DND-41 (cell line): ENCODE measurements at regions not wholly inside any gene's neighbourhood (a gene's known extent, or its start where the extent isn't known, plus 50 kb on each side); places are given as distances from the start of the nearest gene placed in this dataset.

Source experiments
- ATAC-seq: fragments of 200-7000 bp; cut with Tn5 transposase; 3 replicates; pipeline ENCODE4 v1.9.1; 2021; ENCODE audit warnings: low read depth; ENCODE audit not compliant: insufficient read depth
- DNase-seq: peaks from one replicate; pipeline ENCODE4 v3.0.0-alpha.2; 2020
- H2AFZ ChIP-seq: 2 replicates; pipeline ENCODE4 v1.6.0; 2012; ENCODE audit warnings: low read depth, low read length
- H3K27ac ChIP-seq: 2 replicates; pipeline ENCODE4 v1.5.1; 2012; ENCODE audit warnings: low read length, inconsistent platforms
- H3K27me3 ChIP-seq: fragments of 200-600 bp; sonication (generic); 2 replicates; pipeline ENCODE4 v1.6.0; 2012; ENCODE audit warnings: low read length, mild to moderate bottlenecking, inconsistent platforms; ENCODE audit not compliant: insufficient read depth, poor library complexity
- H3K36me3 ChIP-seq: 2 replicates; pipeline ENCODE4 v1.5.1; 2012; ENCODE audit warnings: low read length, inconsistent platforms; ENCODE audit not compliant: insufficient read depth
- H3K4me1 ChIP-seq: 2 replicates; pipeline ENCODE4 v1.5.1; 2012; ENCODE audit warnings: mild to moderate bottlenecking, low read length; ENCODE audit not compliant: insufficient read depth
- H3K4me2 ChIP-seq: 2 replicates; pipeline ENCODE4 v1.6.0; 2012; ENCODE audit warnings: mild to moderate bottlenecking, moderate library complexity, low read length, inconsistent platforms; ENCODE audit not compliant: insufficient read depth
- H3K4me3 ChIP-seq, 2 experiments: fragments of 200-600 bp in 1 of 2; shearing (Covaris generic) in 1 of 2; 2 replicates each; pipeline ENCODE4 v1.5.1; 2012 to 2016; ENCODE audit warnings: inconsistent platforms in 2 of 2, low read length in 2 of 2, mild to moderate bottlenecking in 2 of 2, low read depth in 1 of 2, moderate library complexity in 1 of 2
- H3K79me2 ChIP-seq: 2 replicates; pipeline ENCODE4 v1.6.0; 2012; ENCODE audit warnings: low read length, inconsistent platforms; ENCODE audit not compliant: insufficient read depth
- H3K9ac ChIP-seq: 2 replicates; pipeline ENCODE4 v1.6.0; 2012; ENCODE audit warnings: low read depth, mild to moderate bottlenecking, inconsistent platforms, low read length, moderate library complexity
- H3K9me3 ChIP-seq: 2 replicates; pipeline ENCODE4 v1.5.1; 2012; ENCODE audit warnings: low read length, moderate library complexity, mild to moderate bottlenecking, inconsistent platforms; ENCODE audit not compliant: insufficient read depth, severe bottlenecking
- H4K20me1 ChIP-seq: 2 replicates; pipeline ENCODE4 v1.6.0; 2012; ENCODE audit warnings: low read length; ENCODE audit not compliant: insufficient read depth
- CTCF ChIP-seq: IDR thresholded peaks from 2 replicates; pipeline ENCODE4 v1.5.1; 2012; ENCODE audit warnings: borderline replicate concordance, low read length, moderate library complexity, mild to moderate bottlenecking; ENCODE audit not compliant: poor library complexity, severe bottlenecking; ENCODE audit errors: extremely low read depth
- EZH2 ChIP-seq: IDR thresholded peaks from 3 replicates; pipeline ENCODE4 v1.6.1; 2012; ENCODE audit warnings: borderline replicate concordance, low read depth, mild to moderate bottlenecking, moderate library complexity, low read length, inconsistent platforms; ENCODE audit not compliant: severe bottlenecking

GRCh38 chr5:93280518-93280917 lies 300.5 kb downstream of the NR2F1-AS1 start:
- no peak overlapping the region for H3K9ac ChIP-seq
- H3K36me3 ChIP-seq: no peaks in the 10 kb centered on the region
- no peaks in the 10 kb centered on the region for H3K79me2 ChIP-seq
- DNase-seq: no peak
- H4K20me1 ChIP-seq: no peaks in the 10 kb centered on the region
- no peaks in the 10 kb centered on the region for H3K4me1 ChIP-seq
- H3K27ac ChIP-seq: no peak overlapping the region
- no peaks in the 10 kb centered on the region for H3K27me3 ChIP-seq
- TF ChIP-seq CTCF: no peak
- TF ChIP-seq EZH2: no peak
- ATAC-seq: no peak
- no peak overlapping the region for H3K4me3 ChIP-seq
- no peak overlapping the region for H2AFZ ChIP-seq
- H3K4me2 ChIP-seq: no peak overlapping the region
- H3K9me3 ChIP-seq: no peaks in the 10 kb centered on the region

- TF ChIP-seq EZH2: no peak
- no peak for TF ChIP-seq CTCF
- H3K27me3 ChIP-seq: no peaks in the 10 kb centered on the region
- H3K4me2 ChIP-seq: no peak overlapping the region
- no peaks in the 10 kb centered on the region for H3K9me3 ChIP-seq
- no peaks in the 10 kb centered on the region for H3K4me1 ChIP-seq
- no peaks in the 10 kb centered on the region for H3K36me3 ChIP-seq
- no peak overlapping the region for H2AFZ ChIP-seq
- DNase-seq (no peak), ATAC-seq (no peak)
- H4K20me1 ChIP-seq: no peaks in the 10 kb centered on the region
- no peak overlapping the region for H3K27ac ChIP-seq
- H3K9ac ChIP-seq: no peak overlapping the region
- no peaks in the 10 kb centered on the region for H3K79me2 ChIP-seq
- no peak overlapping the region for H3K4me3 ChIP-seq
These were observed 301.6 kb downstream of the NR2F1-AS1 start for GRCh38 chr5:93279296-93279963.

- Histone ChIP-seq H3K9ac (no peak overlapping the region), H3K4me1 (no peaks in the 10 kb centered on the region), H3K79me2 (no peaks in the 10 kb centered on the region), H3K4me2 (no peak overlapping the region), H3K27me3 (no peaks in the 10 kb centered on the region), H3K9me3 (no peaks in the 10 kb centered on the region), H3K4me3 (no peak overlapping the region), H3K27ac (no peak overlapping the region), H2AFZ (no peak overlapping the region), H3K36me3 (no peaks in the 10 kb centered on the region), H4K20me1 (no peaks in the 10 kb centered on the region)
- no peak for TF ChIP-seq CTCF
- TF ChIP-seq EZH2: no peak
- DNase-seq (no peak), ATAC-seq (no peak)
These were observed 302.1 kb downstream of the NR2F1-AS1 start for GRCh38 chr5:93278896-93279295.
